GM06990 (cell line): ENCODE measurements at regions not wholly inside any gene's neighbourhood (a gene's known extent, or its start where the extent isn't known, plus 50 kb on each side); places are given as distances from the start of the nearest gene placed in this dataset.

Experiments
- DNase-seq: peaks from one replicate; pipeline ENCODE4 v3.0.0-alpha.2; 2011; ENCODE audit not compliant: insufficient read length; ENCODE audit errors: extremely low read depth
- H3K27me3 ChIP-seq: replicated peaks from 2 replicates; pipeline ENCODE4 v1.6.0; 2011; ENCODE audit warnings: low read length; ENCODE audit not compliant: control insufficient read depth, insufficient read depth
- H3K36me3 ChIP-seq: 2 replicates; pipeline ENCODE4 v1.5.1; 2011; ENCODE audit warnings: low read length; ENCODE audit not compliant: control insufficient read depth, insufficient read depth
- H3K4me3 ChIP-seq: replicated peaks from 2 replicates; pipeline ENCODE4 v1.5.1; 2011; ENCODE audit warnings: low read depth, mild to moderate bottlenecking, control low read depth, low read length
- TF ChIP-seq, protein P1 (sequence below): IDR thresholded peaks from 2 replicates; pipeline ENCODE4 v1.5.1; 2011; ENCODE audit warnings: low read length, control low read depth, mild to moderate bottlenecking, inconsistent platforms; ENCODE audit not compliant: insufficient read depth, poor library complexity, severe bottlenecking

DNA sequence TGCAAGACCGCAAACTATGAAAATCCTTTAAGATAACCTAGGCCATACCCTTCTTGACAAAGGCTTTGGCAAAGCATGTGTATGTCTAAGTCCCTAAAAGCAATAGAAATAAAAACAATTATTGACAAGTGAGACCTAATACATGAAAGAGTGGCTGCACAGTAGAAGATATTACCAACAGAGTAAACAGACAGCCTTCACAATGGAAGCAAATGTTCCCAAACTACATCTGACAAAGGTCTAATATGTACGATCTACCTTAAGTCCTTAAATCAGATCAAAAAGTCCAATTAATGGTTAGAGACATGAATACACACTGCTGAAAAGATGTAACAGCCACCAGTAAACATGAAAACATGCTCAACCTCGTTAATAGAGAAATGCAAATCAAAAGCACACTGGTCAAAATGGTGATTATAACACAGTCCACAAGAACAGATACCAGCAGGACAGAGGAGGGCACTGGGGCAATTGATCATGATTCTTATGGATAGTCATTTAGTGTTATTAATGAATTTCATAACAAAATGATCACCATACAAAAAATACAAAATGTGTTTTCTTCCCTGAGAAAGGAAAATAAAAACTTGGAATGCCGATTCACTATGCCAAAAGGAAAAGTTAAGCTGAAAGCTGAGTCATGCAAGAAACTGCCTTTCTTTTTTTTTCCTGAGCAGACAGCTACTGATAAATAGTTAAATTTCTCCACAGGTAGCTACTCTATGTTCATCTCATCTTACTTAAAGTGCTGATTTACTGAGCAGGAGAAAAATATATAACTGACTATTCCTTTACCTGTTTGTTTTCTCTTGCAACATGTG is 102.6 kb upstream of the VPREB1 start:
- TF ChIP-seq, protein P1, sequence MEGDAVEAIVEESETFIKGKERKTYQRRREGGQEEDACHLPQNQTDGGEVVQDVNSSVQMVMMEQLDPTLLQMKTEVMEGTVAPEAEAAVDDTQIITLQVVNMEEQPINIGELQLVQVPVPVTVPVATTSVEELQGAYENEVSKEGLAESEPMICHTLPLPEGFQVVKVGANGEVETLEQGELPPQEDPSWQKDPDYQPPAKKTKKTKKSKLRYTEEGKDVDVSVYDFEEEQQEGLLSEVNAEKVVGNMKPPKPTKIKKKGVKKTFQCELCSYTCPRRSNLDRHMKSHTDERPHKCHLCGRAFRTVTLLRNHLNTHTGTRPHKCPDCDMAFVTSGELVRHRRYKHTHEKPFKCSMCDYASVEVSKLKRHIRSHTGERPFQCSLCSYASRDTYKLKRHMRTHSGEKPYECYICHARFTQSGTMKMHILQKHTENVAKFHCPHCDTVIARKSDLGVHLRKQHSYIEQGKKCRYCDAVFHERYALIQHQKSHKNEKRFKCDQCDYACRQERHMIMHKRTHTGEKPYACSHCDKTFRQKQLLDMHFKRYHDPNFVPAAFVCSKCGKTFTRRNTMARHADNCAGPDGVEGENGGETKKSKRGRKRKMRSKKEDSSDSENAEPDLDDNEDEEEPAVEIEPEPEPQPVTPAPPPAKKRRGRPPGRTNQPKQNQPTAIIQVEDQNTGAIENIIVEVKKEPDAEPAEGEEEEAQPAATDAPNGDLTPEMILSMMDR, result no peak
- no peak for DNase-seq
- H3K27me3 ChIP-seq, result no peaks in the 10 kb centered on the region
- no peak overlapping the region for H3K4me3 ChIP-seq
- H3K36me3 ChIP-seq, result no peaks in the 10 kb centered on the region

GRCh38 chr22:22141031-22141430 is 103.6 kb upstream of the VPREB1 start:
- Histone ChIP-seq H3K27me3 (no peaks in the 10 kb centered on the region), H3K36me3 (no peaks in the 10 kb centered on the region), H3K4me3 (no peak overlapping the region)
- no peak for DNase-seq
- TF ChIP-seq, protein P1, result no peak

- DNase-seq, result no peak
- H3K4me3 ChIP-seq, result no peak overlapping the region
- H3K27me3 ChIP-seq, result no peaks in the 10 kb centered on the region
- H3K36me3 ChIP-seq, result no peaks in the 10 kb centered on the region
- TF ChIP-seq, protein P1, result no peak
These were observed 105.2 kb upstream of the VPREB1 start for GRCh38 chr22:22139364-22139763.

- no peaks in the 10 kb centered on the region for H3K27me3 ChIP-seq
- H3K36me3 ChIP-seq, result no peaks in the 10 kb centered on the region
- TF ChIP-seq, protein P1, result no peak
These were observed 105.7 kb upstream of the VPREB1 start for GRCh38 chr22:22138915-22139314.

DNA sequence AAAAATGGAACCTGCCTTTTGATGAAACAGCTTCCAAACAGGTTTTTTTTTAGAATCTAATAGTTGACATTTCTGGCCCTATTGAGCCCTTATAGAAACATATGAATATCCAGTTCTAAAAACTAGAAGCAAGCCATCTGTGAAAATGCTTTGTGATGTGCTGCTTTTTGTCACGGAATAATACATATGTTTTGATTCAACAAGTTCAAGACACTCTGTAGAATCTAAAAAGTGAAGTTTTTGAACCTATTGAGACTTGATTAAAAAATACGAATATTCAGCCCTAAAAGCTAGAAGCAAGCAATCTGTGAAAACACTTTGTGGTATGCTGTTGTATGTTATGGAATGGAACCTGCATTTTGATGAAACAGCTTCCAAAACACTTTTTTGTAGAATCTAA is 106.7 kb upstream of the VPREB1 start:
- H3K27me3 ChIP-seq, result no peaks in the 10 kb centered on the region
- TF ChIP-seq, protein P1, result no peak
- DNase-seq, result no peak
- no peaks in the 10 kb centered on the region for H3K36me3 ChIP-seq
- no peak overlapping the region for H3K4me3 ChIP-seq

More at GRCh38 chr22:22138915-22139314, 105.7 kb upstream of the VPREB1 start:
- DNase-seq, result no peak
- no peak overlapping the region for H3K4me3 ChIP-seq

DNA sequence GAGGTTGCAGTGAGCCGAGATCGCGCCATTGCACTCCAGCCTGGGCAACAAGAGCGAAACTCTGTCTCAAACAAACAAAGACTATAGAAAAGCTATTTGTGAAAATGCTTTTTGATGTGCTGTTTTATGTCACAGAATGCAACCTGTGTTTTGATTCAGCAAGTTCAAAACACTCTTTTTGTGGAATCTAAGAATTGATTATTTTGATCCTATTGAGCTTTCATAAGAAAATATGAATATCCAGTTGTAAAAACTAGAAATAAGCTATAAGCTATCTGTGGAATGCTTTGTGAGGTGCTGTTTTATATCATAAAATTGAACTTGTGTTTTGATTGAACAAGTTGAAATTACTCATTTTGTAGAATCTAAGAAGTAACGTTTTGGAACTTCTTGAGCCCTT is 110.7 kb upstream of the VPREB1 start:
- Histone ChIP-seq H3K4me3 (no peak overlapping the region), H3K36me3 (no peaks in the 10 kb centered on the region), H3K27me3 (no peaks in the 10 kb centered on the region)
- no peak for DNase-seq
- TF ChIP-seq, protein P1, result no peak
